ENCODE measurements at regions not wholly inside any gene's neighbourhood (a gene's known extent, or its start where the extent isn't known, plus 50 kb on each side); places are given as distances from the start of the nearest gene placed in this dataset.

DNA sequence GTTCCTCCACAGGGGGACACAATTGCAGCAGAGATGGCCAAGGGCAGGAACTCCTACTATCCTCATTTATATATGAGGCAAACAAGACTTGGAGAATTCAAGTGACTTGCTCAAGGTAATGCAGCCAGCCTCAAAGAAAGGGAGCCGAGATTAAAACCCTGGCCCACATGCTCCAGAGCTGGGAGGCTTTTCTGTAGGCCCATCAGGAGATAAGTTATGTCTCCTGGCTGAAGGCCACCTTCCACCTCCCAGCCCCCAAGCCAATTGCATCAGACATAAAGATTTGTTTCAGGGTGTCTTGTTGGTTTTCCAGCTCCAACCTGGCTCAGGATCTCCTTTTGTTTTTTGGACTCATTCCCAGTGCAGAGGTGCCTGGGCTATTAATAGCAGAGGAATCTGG is 59.5 kb downstream of the SMIM38 start:
- TF ChIP-seq, protein P1, sequence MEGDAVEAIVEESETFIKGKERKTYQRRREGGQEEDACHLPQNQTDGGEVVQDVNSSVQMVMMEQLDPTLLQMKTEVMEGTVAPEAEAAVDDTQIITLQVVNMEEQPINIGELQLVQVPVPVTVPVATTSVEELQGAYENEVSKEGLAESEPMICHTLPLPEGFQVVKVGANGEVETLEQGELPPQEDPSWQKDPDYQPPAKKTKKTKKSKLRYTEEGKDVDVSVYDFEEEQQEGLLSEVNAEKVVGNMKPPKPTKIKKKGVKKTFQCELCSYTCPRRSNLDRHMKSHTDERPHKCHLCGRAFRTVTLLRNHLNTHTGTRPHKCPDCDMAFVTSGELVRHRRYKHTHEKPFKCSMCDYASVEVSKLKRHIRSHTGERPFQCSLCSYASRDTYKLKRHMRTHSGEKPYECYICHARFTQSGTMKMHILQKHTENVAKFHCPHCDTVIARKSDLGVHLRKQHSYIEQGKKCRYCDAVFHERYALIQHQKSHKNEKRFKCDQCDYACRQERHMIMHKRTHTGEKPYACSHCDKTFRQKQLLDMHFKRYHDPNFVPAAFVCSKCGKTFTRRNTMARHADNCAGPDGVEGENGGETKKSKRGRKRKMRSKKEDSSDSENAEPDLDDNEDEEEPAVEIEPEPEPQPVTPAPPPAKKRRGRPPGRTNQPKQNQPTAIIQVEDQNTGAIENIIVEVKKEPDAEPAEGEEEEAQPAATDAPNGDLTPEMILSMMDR (conservative IDR thresholded peaks at IDR 0.05; ENCODE audit: low read depth): no peak
- POLR2A ChIA-PET (ENCODE audit: low non-redundant PET): no interaction called here
- DNase-seq (ENCODE audit: low spot score): no peak
- no peak overlapping the region for H3K27ac ChIP-seq
- CTCF ChIA-PET: no interaction called here

DNA sequence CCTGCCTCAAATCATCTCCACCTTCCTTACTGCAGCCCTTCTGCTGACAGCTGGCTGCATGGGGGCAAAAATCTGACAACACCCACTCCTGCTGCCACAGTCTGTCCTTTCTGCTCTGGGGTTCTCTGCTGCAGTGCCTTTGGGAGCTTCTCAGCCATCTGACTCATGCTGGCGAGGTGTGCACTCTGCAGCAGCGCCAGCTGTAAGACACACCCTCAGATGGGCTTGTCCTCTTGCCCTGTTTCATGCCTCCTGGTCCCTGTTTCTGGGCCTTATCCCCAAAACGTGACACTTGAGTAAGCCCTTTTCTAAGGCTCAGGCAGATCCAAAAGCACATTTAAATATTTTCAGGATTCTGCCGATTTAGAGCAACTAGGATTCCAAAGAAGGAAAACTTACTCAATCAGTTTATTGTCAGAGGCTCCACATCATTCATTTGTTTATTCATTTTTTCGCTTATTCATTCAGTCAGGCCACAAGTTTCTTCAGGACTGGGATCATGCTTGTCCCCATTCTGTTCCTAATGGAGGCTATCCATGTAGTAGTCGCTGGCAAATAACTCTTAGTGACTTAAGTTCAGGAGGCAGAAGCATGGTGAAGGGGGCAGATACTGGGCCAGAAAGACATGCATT is 60.2 kb downstream of the SMIM38 start:
- DNase-seq (ENCODE audit: low spot score): peak; percentile 58
- TF ChIP-seq, protein P1 (conservative IDR thresholded peaks at IDR 0.05; ENCODE audit: low read depth): no peak
- CTCF ChIA-PET: no interaction called here
- POLR2A ChIA-PET (ENCODE audit: low non-redundant PET): no interaction called here
- H3K27ac ChIP-seq: peak overlapping the region; percentile 79

DNA sequence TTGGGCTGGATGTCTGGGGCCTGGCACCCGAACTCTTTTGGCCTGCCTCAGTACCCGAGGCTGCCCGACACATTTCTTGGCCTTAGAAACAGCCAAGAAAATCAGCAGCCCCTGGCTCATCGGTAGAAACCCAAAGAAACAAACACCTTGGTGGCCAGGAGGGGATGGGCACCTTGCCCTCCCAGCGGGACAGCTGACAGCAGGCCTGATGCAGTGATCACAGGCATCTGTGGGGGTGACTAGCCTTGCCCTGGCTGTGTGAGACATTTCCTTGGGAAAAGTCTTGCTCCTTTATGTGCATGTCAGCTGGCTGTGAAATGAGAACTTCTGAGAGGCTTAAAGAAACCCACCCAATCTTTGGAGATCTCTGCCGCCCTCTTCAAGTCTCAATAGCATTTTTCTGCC is 60.9 kb downstream of the SMIM38 start:
- CTCF ChIA-PET: no interaction called here
- no peak for DNase-seq (ENCODE audit: low spot score)
- H3K27ac ChIP-seq: peak overlapping the region; percentile 79
- TF ChIP-seq, protein P1 (conservative IDR thresholded peaks at IDR 0.05; ENCODE audit: low read depth): no peak
- POLR2A ChIA-PET (ENCODE audit: low non-redundant PET): no interaction called here

DNA sequence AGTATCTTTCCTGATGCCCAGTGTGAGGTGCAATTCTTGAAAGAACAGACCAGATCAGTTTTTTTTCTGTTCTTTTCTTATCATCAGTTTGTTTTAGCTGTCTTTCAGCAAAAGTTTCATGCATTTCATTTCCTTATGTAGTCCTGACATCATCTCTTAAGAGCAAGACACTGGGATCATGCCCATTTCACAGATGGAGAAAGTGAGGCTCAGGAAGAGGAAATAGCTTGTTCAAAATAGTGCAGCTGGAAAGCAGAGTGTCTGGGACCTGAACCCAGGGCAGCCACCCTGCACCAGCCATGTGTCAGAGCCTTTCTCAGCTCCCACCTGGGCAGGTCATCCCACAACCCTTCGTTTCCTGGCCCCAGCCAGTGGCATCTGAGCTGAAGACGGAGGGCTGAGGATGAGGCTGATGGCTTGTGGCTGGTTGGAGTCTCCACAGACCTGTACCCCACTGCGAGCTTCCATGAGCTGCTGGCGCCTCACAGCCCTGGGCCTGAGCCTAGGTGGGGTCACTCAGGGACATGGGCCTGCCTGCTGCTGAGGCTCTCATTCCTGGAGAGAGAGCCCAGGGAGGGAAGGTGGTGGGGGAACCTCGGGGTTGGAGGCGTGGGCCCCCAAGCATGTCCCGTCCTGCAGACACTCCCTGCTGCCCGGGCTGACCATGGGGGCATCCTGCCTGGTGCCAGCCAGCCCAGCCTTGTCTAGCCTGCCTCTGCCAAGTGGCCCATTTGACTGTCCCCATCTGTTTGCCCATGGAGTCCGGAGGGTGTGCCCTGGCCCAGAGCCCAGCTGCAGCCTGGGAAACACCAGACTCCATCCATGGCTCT is 61.8 kb downstream of the SMIM38 start:
- POLR2A ChIA-PET (ENCODE audit: low non-redundant PET): no interaction called here
- DNase-seq (ENCODE audit: low spot score): no peak
- H3K27ac ChIP-seq: peak overlapping the region; percentile 73
- TF ChIP-seq, protein P1 (conservative IDR thresholded peaks at IDR 0.05; ENCODE audit: low read depth): no peak
- CTCF ChIA-PET: no interaction called here

DNA sequence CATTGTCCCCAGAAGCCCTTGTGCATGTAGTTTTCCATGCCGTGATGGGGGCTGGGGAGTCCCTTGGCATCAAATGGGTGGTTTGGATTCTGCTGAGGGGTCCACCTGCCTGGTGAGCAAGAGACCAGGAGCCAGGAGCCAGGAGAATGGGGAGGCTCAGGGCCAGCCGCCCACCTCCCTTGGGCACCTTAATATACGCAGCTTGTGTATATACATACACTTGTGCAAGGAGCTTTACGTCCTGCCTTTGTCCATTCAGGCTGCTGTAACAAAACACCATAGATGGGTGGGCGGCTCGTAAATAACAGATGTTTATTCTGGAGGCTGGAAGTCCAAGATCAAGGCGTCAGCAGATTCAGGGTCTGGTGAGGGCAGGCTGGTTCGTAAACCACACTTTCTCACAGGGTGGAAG is 62.5 kb downstream of the SMIM38 start:
- ChIA-PET POLR2A (ENCODE audit: low non-redundant PET) (no interaction called here), CTCF (no interaction called here)
- DNase-seq (ENCODE audit: low spot score): no peak
- peak overlapping the region; percentile 73 for H3K27ac ChIP-seq
- TF ChIP-seq, protein P1 (conservative IDR thresholded peaks at IDR 0.05; ENCODE audit: low read depth): no peak

DNA sequence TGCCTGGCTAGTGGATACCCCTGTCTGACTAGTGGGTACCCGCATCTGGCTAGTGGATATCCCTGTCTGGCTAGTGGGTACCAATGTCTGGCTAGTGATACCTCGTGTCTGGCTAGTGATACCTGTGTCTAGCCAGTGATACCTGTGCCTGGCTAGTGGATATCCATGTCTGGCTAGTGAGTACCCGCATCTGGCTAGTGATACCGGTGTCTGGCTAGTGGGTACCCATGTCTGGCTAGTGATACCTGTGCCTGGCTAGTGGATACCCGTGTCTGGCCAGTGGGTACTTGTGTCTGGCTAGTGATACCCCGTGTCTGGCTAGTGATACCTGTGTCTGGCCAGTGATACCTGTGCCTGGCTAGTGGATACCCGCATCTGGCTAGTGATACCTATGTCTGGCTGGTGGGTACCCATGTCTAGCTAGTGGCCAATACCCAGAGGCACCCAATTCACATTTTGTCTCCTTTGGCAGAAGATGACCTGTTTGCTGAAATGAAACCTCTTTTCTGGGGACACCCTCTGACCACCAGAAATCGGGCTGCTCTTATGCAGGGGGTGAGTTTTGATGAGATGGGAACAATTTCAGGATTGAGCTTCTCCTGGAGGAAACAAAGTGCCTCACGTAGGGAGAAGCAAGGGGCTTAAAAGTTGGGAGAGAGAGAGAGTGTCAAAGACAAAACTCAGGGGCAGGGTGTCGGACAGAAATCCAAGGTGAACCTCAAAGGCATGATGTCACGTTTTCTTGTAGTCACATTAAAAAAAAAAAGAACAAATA is 63.4 kb downstream of the SMIM38 start:
- DNase-seq (ENCODE audit: low spot score): no peak
- ChIA-PET POLR2A (ENCODE audit: low non-redundant PET) (no interaction called here), CTCF (no interaction called here)
- TF ChIP-seq, protein P1 (conservative IDR thresholded peaks at IDR 0.05; ENCODE audit: low read depth): no peak
- H3K27ac ChIP-seq: peak overlapping the region; percentile 73; the same call in 1 of the 2 replicates
